ENCODE measurements at regions not wholly inside any gene's neighbourhood (a gene's known extent, or its start where the extent isn't known, plus 50 kb on each side); places are given as distances from the start of the nearest gene placed in this dataset.
A peak's percentile ranks its signal among the peaks of the same experiment; 100 is the strongest.

- Histone ChIP-seq H3K9me3 (ENCODE audit: low read length) (no peaks in the 10 kb centered on the region), H3F3A (ENCODE audit: low read length, unreplicated experiment) (no peaks in the 10 kb centered on the region), H3K36me3 (ENCODE audit: low read depth, low read length) (no peaks in the 10 kb centered on the region), H3K27me3 (ENCODE audit: low read length) (no peaks in the 10 kb centered on the region), H3K9me2 (replicated peaks; ENCODE audit: low read length) (no peaks in the 10 kb centered on the region), H3K4me1 (ENCODE audit: insufficient read depth, low read length) (peaks cover 42% of the 10 kb centered on the region), H3K4me2 (ENCODE audit: low read length) (peak overlapping the region; percentile 60), H3K9ac (ENCODE audit: low read length) (no peak overlapping the region), H2AFZ (ENCODE audit: low read length) (no peak overlapping the region), H3K79me2 (ENCODE audit: low read length) (no peaks in the 10 kb centered on the region), H4K20me1 (ENCODE audit: low read length) (no peaks in the 10 kb centered on the region), H3K27ac (ENCODE audit: low read length) (0 out of 2 replicates have a peak overlapping the region, but pooled peaks have one; percentile 10), H3K4me3 (ENCODE audit: low read length) (0 out of 2 replicates have a peak overlapping the region, but pooled peaks have one; percentile 14)
- BruUV-seq (replicated peaks) = no TSS peak
- CTCF ChIA-PET = no interaction called here
- POLR2A ChIA-PET (ENCODE audit: unreplicated experiment) = no interaction called here
- no peak for TF ChIP-seq EZH2phosphoT487 (IDR thresholded peaks at IDR 0.05; ENCODE audit: borderline replicate concordance, low read length)
- TF ChIP-seq EZH2 (IDR thresholded peaks at IDR 0.05; ENCODE audit: low read length, unreplicated experiment) = no peak
- TF ChIP-seq, protein P1, sequence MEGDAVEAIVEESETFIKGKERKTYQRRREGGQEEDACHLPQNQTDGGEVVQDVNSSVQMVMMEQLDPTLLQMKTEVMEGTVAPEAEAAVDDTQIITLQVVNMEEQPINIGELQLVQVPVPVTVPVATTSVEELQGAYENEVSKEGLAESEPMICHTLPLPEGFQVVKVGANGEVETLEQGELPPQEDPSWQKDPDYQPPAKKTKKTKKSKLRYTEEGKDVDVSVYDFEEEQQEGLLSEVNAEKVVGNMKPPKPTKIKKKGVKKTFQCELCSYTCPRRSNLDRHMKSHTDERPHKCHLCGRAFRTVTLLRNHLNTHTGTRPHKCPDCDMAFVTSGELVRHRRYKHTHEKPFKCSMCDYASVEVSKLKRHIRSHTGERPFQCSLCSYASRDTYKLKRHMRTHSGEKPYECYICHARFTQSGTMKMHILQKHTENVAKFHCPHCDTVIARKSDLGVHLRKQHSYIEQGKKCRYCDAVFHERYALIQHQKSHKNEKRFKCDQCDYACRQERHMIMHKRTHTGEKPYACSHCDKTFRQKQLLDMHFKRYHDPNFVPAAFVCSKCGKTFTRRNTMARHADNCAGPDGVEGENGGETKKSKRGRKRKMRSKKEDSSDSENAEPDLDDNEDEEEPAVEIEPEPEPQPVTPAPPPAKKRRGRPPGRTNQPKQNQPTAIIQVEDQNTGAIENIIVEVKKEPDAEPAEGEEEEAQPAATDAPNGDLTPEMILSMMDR (conservative IDR thresholded peaks at IDR 0.05; ENCODE audit: low read depth, low read length) = no peak
- DNase-seq (peak; percentile 80), ATAC-seq (no peak)
- intact Hi-C loops (cut with micrococcal nuclease) = no loop called here
Observed at GRCh38 chr2:30030361-30030760, 109.0 kb upstream of the ALK start.

- Histone ChIP-seq H3K4me1 (ENCODE audit: insufficient read depth, low read length) (peaks cover 38% of the 10 kb centered on the region), H3K4me3 (ENCODE audit: low read length) (no peak overlapping the region), H4K20me1 (ENCODE audit: low read length) (no peaks in the 10 kb centered on the region), H3K4me2 (ENCODE audit: low read length) (no peak overlapping the region), H3K27me3 (ENCODE audit: low read length) (no peaks in the 10 kb centered on the region), H3K36me3 (ENCODE audit: low read depth, low read length) (no peaks in the 10 kb centered on the region), H3K9me2 (replicated peaks; ENCODE audit: low read length) (no peaks in the 10 kb centered on the region), H3K9me3 (ENCODE audit: low read length) (no peaks in the 10 kb centered on the region), H3K27ac (ENCODE audit: low read length) (no peak overlapping the region), H3K79me2 (ENCODE audit: low read length) (no peaks in the 10 kb centered on the region), H3K9ac (ENCODE audit: low read length) (no peak overlapping the region), H2AFZ (ENCODE audit: low read length) (no peak overlapping the region), H3F3A (ENCODE audit: low read length, unreplicated experiment) (no peaks in the 10 kb centered on the region)
- no TSS peak for BruUV-seq (replicated peaks)
- DNase-seq (no peak), ATAC-seq (no peak)
- ChIA-PET CTCF (no interaction called here), POLR2A (ENCODE audit: unreplicated experiment) (no interaction called here)
- TF ChIP-seq EZH2phosphoT487 (IDR thresholded peaks at IDR 0.05; ENCODE audit: borderline replicate concordance, low read length) (no peak), EZH2 (IDR thresholded peaks at IDR 0.05; ENCODE audit: low read length, unreplicated experiment) (no peak)
- TF ChIP-seq, protein P1 (conservative IDR thresholded peaks at IDR 0.05; ENCODE audit: low read depth, low read length) = no peak
- intact Hi-C loops (cut with micrococcal nuclease) = no loop called here
Observed at GRCh38 chr2:30031184-30031583, 109.8 kb upstream of the ALK start.

GRCh38 chr2:30034052-30034775 lies 112.6 kb upstream of the YPEL5 start:
- no peaks in the 10 kb centered on the region for H3F3A ChIP-seq (ENCODE audit: low read length, unreplicated experiment)
- no peak overlapping the region for H3K4me3 ChIP-seq (ENCODE audit: low read length)
- H3K79me2 ChIP-seq (ENCODE audit: low read length) = no peaks in the 10 kb centered on the region
- no peaks in the 10 kb centered on the region for H3K9me3 ChIP-seq (ENCODE audit: low read length)
- H3K27ac ChIP-seq (ENCODE audit: low read length) = 0 out of 2 replicates have a peak overlapping the region, but pooled peaks have one; percentile 29
- ChIA-PET CTCF (no interaction called here), POLR2A (ENCODE audit: unreplicated experiment) (no interaction called here)
- peaks cover 36% of the 10 kb centered on the region for H3K4me1 ChIP-seq (ENCODE audit: insufficient read depth, low read length)
- no peaks in the 10 kb centered on the region for H4K20me1 ChIP-seq (ENCODE audit: low read length)
- ATAC-seq (peak; percentile 66), DNase-seq (peak; percentile 62)
- no peaks in the 10 kb centered on the region for H3K36me3 ChIP-seq (ENCODE audit: low read depth, low read length)
- no peaks in the 10 kb centered on the region for H3K9me2 ChIP-seq (replicated peaks; ENCODE audit: low read length)
- intact Hi-C loops (cut with micrococcal nuclease) = no loop called here
- H3K27me3 ChIP-seq (ENCODE audit: low read length) = no peaks in the 10 kb centered on the region
- H3K9ac ChIP-seq (ENCODE audit: low read length) = no peak overlapping the region
- no peak for TF ChIP-seq EZH2phosphoT487 (IDR thresholded peaks at IDR 0.05; ENCODE audit: borderline replicate concordance, low read length)
- no peak for TF ChIP-seq EZH2 (IDR thresholded peaks at IDR 0.05; ENCODE audit: low read length, unreplicated experiment)
- TF ChIP-seq, protein P1 (conservative IDR thresholded peaks at IDR 0.05; ENCODE audit: low read depth, low read length) = no peak
- BruUV-seq (replicated peaks) = no TSS peak
- no peak overlapping the region for H2AFZ ChIP-seq (ENCODE audit: low read length)
- no peak overlapping the region for H3K4me2 ChIP-seq (ENCODE audit: low read length)

Data from PC-3 (cell line).